ENCODE measurements at regions not wholly inside any gene's neighbourhood (a gene's known extent, or its start where the extent isn't known, plus 50 kb on each side); places are given as distances from the start of the nearest gene placed in this dataset.

- H3K27ac ChIP-seq: no peak overlapping the region
- no peaks in the 10 kb centered on the region for H3K36me3 ChIP-seq
- DNase-seq (no peak), ATAC-seq (ENCODE audit: low FRiP score in 2 of 2) (no peak)
- H3K27me3 ChIP-seq: no peaks in the 10 kb centered on the region
- no peak for TF ChIP-seq EP300 (IDR thresholded peaks at IDR 0.05)
- no peak for TF ChIP-seq CTCF (IDR thresholded peaks at IDR 0.05)
- no peak for TF ChIP-seq POLR2AphosphoS5 (IDR thresholded peaks at IDR 0.05)
- no peak for TF ChIP-seq POLR2A (IDR thresholded peaks at IDR 0.05)
- no peaks in the 10 kb centered on the region for H3K9me3 ChIP-seq
- no peak overlapping the region for H3K4me3 ChIP-seq
- H3K4me1 ChIP-seq: no peaks in the 10 kb centered on the region
These were observed 111.5 kb upstream of the KITLG start for GRCh38 chr12:88691811-88692210.

DNA sequence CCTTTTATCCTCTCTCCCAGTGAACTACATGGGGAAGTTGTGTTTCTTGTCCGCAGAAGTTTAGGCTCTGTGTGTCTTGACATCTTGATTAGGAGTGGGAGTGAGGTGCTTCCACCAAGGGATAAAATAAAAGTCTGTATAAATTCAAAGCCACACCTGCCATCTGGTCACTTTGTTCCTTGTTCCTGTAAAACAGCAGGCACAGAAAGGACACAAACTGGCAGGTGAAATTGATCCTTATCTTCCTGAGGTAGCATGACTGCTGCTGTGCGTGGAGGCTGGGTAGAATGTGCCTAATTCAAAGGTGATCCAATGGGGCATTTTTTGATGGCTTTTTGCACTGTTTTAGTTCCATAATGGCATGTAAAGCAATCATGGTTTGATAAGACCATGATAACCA, 104.3 kb upstream of the KITLG start:
- Histone ChIP-seq H3K27me3 (no peaks in the 10 kb centered on the region), H3K9me3 (no peaks in the 10 kb centered on the region), H3K36me3 (no peaks in the 10 kb centered on the region), H3K27ac (no peak overlapping the region), H3K4me1 (no peaks in the 10 kb centered on the region), H3K4me3 (no peak overlapping the region)
- TF ChIP-seq POLR2AphosphoS5 (IDR thresholded peaks at IDR 0.05) (no peak), EP300 (IDR thresholded peaks at IDR 0.05) (no peak), POLR2A (IDR thresholded peaks at IDR 0.05) (no peak), CTCF (IDR thresholded peaks at IDR 0.05) (no peak)
- 86 to 95% methylated on average over 2 of the region's 2 CpGs for WGBS, 2 donors
- ATAC-seq (ENCODE audit: low FRiP score in 2 of 2) (no peak), DNase-seq (no peak)

GRCh38 chr12:88684170-88684569, 103.9 kb upstream of the KITLG start:
- no peak for DNase-seq
- H3K27ac ChIP-seq: no peak overlapping the region
- no peaks in the 10 kb centered on the region for H3K9me3 ChIP-seq
- TF ChIP-seq CTCF (IDR thresholded peaks at IDR 0.05) (no peak), POLR2A (IDR thresholded peaks at IDR 0.05) (no peak), EP300 (IDR thresholded peaks at IDR 0.05) (no peak), POLR2AphosphoS5 (IDR thresholded peaks at IDR 0.05) (no peak)
- H3K4me1 ChIP-seq: no peaks in the 10 kb centered on the region
- no peaks in the 10 kb centered on the region for H3K36me3 ChIP-seq
- ATAC-seq (ENCODE audit: low FRiP score in 2 of 2): no peak
- no peak overlapping the region for H3K4me3 ChIP-seq
- H3K27me3 ChIP-seq: no peaks in the 10 kb centered on the region
- 90 to 100% methylated on average over 2 of the region's 2 CpGs for WGBS, 2 donors

GRCh38 chr12:88683628-88684027, 103.4 kb upstream of the KITLG start:
- Histone ChIP-seq H3K4me1 (no peaks in the 10 kb centered on the region), H3K36me3 (no peaks in the 10 kb centered on the region), H3K9me3 (no peaks in the 10 kb centered on the region), H3K4me3 (no peak overlapping the region), H3K27ac (no peak overlapping the region), H3K27me3 (no peaks in the 10 kb centered on the region)
- no peak for TF ChIP-seq POLR2AphosphoS5 (IDR thresholded peaks at IDR 0.05)
- 85 to 86% methylated on average over 1 of the region's 1 CpG for WGBS, 2 donors
- ATAC-seq (ENCODE audit: low FRiP score in 2 of 2) (no peak), DNase-seq (no peak)

- TF ChIP-seq CTCF (IDR thresholded peaks at IDR 0.05): no peak
- TF ChIP-seq POLR2A (IDR thresholded peaks at IDR 0.05): no peak
- no peak for TF ChIP-seq EP300 (IDR thresholded peaks at IDR 0.05)
- no peak for TF ChIP-seq POLR2AphosphoS5 (IDR thresholded peaks at IDR 0.05)
- Histone ChIP-seq H3K4me1 (no peaks in the 10 kb centered on the region), H3K36me3 (no peaks in the 10 kb centered on the region), H3K9me3 (no peaks in the 10 kb centered on the region), H3K4me3 (no peak overlapping the region), H3K27me3 (no peaks in the 10 kb centered on the region), H3K27ac (no peak overlapping the region)
- no peak for ATAC-seq (ENCODE audit: low FRiP score in 2 of 2)
- DNase-seq: no peak
- WGBS, 2 donors: 100% methylated on average over 1 of the region's 1 CpG
These were observed 101.0 kb upstream of the KITLG start for GRCh38 chr12:88681271-88681670.
